ENCODE measurements at regions not wholly inside any gene's neighbourhood (a gene's known extent, or its start where the extent isn't known, plus 50 kb on each side); places are given as distances from the start of the nearest gene placed in this dataset.

GRCh38 chr2:120579916-120580685 is 155.6 kb upstream of the GLI2 start:
- Mint-ChIP-seq H3K4me3 (no peak overlapping the region), H3K27ac (no peak overlapping the region), H3K4me1 (peaks cover 16% of the 10 kb centered on the region), H3K9me3 (no peaks in the 10 kb centered on the region), H3K27me3 (ENCODE audit: insufficient read depth, low read depth, poor library complexity) (peaks cover 49% of the 10 kb centered on the region), H3K36me3 (ENCODE audit: low read depth) (no peaks in the 10 kb centered on the region)
- Histone ChIP-seq H3K36me3 (ENCODE audit: insufficient read depth) (no peaks in the 10 kb centered on the region), H3K79me2 (replicated peaks; ENCODE audit: insufficient read depth) (no peaks in the 10 kb centered on the region), H3K9me2 (ENCODE audit: insufficient read depth) (no peaks in the 10 kb centered on the region), H4K20me1 (replicated peaks; ENCODE audit: insufficient read depth) (no peaks in the 10 kb centered on the region), H3F3A (replicated peaks; ENCODE audit: low read depth) (no peaks in the 10 kb centered on the region), H3K4me2 (no peak overlapping the region), H3K27ac (ENCODE audit: low read depth) (no peak overlapping the region), H3K4me1 (ENCODE audit: insufficient read depth) (peaks cover 13% of the 10 kb centered on the region), H2AFZ (no peak overlapping the region), H3K4me3 (no peak overlapping the region), H3K27me3 (ENCODE audit: insufficient read depth) (peaks cover 54% of the 10 kb centered on the region)
- DNase-seq (ENCODE audit: low spot score) (no peak), ATAC-seq (no peak)
- TF ChIP-seq STAT1 (IDR thresholded peaks at IDR 0.05; ENCODE audit: unreplicated experiment): no peak
- no peak for TF ChIP-seq REST (IDR thresholded peaks at IDR 0.05; ENCODE audit: unreplicated experiment)
- TF ChIP-seq CTCF (conservative IDR thresholded peaks at IDR 0.05; ENCODE audit: low read depth in 2 of 2): no peak
- no peak for TF ChIP-seq NANOG (IDR thresholded peaks at IDR 0.05; ENCODE audit: borderline replicate concordance)
- TF ChIP-seq POLR2AphosphoS5 (IDR thresholded peaks at IDR 0.05; ENCODE audit: low read depth): no peak
- TF ChIP-seq ZNF331 (CRISPR knock-in tag; IDR thresholded peaks at IDR 0.05; ENCODE audit: low read depth): no peak
- TF ChIP-seq CREB1 (CRISPR knock-in tag; IDR thresholded peaks at IDR 0.05; ENCODE audit: low read depth): no peak
- no peak for TF ChIP-seq ETS1 (IDR thresholded peaks at IDR 0.05)
- TF ChIP-seq EZH2phosphoT487 (IDR thresholded peaks at IDR 0.05; ENCODE audit: unreplicated experiment): no peak
- no peak for TF ChIP-seq JUNB (IDR thresholded peaks at IDR 0.05; ENCODE audit: unreplicated experiment)
- TF ChIP-seq ZNF462 (CRISPR knock-in tag; IDR thresholded peaks at IDR 0.05): no peak
- TF ChIP-seq ZNF114 (CRISPR knock-in tag; IDR thresholded peaks at IDR 0.05): no peak
- TF ChIP-seq EZH2 (IDR thresholded peaks at IDR 0.05; ENCODE audit: low read depth, unreplicated experiment): no peak
